ENCODE measurements at regions not wholly inside any gene's neighbourhood (a gene's known extent, or its start where the extent isn't known, plus 50 kb on each side); places are given as distances from the start of the nearest gene placed in this dataset.

DNA sequence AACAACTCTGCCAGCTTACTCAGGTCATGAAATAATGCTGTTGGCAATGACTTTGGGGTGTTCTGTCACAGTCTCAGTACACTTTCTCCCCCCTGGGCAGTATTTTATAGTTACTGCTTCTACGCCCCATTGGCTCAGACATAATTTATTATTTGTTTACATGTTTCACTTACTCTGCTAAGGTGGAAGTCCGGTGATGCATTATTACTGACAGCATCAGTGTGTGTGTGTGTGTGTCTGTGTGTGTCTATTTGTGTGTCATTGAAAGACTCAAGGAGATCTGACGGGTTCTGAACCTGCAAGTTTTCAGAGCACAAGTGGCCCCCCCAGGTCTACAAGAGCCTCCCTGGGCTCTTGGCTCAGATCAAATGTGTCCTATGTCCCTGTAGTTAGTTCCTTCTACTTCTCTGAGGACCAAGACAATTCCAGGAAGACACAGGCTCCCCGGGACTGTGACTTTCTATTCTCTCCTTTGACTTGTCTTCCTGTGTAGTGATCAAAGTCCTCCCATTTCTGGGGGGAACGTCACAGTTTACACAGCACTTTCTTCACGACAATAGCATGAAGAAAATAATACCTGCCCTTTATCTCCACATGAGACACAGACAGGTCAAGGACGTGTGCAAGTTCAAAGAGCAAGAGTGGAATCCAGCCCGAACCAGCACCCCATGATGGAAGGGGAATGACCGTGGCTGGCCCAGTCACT is 283.7 kb upstream of the GATB start:
- Histone ChIP-seq H3K9me3 (ENCODE audit: control insufficient read depth in 2 of 2, low read length in 2 of 2) (peaks cover 0 to 4% of the 10 kb centered on the region in 2 donors), H3K27me3 (ENCODE audit: control insufficient read depth in 2 of 2, insufficient read depth in 2 of 2, low read length in 2 of 2) (peaks cover 6 to 8% of the 10 kb centered on the region in 2 donors), H3K27ac (ENCODE audit: low read depth in 2 of 2, low read length in 2 of 2) (no peak overlapping the region), H3K36me3 (ENCODE audit: control insufficient read depth in 2 of 2, insufficient read depth in 2 of 2, low read length in 2 of 2) (no peaks in the 10 kb centered on the region), H3K4me1 (ENCODE audit: control insufficient read depth in 2 of 2, insufficient read depth in 2 of 2, low read length in 2 of 2) (peaks cover 0 to 7% of the 10 kb centered on the region in 2 donors), H3K4me3 (ENCODE audit: low read length in 2 of 2) (no peak overlapping the region), H3K9ac (ENCODE audit: low read depth in 1 of 2, low read length in 2 of 2) (no peak overlapping the region)

DNA sequence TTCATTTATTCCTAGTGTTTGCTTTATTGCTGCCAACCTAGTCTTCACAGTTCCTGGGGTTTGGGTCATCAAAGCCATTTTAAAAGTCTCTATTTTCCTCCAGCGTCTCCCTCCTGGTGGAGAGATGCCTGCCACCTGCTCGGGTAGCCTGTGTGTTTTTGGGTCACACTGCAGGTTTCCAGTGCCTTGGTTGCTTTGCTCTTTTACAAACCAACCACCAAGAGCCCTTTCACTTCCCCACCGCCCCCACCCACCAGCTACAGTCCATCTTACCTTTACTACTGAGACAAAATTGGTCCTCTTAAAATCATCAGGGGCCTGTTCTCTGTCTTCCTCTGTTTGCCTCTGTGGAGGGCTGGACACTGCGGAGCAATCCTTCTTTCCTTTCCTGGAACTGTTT is 280.5 kb upstream of the GATB start:
- no peak overlapping the region for H3K4me3 ChIP-seq (ENCODE audit: low read length in 2 of 2)
- no peak overlapping the region for H3K27ac ChIP-seq (ENCODE audit: low read depth in 2 of 2, low read length in 2 of 2)
- no peak overlapping the region for H3K9ac ChIP-seq (ENCODE audit: low read depth in 1 of 2, low read length in 2 of 2)
- peaks cover 0 to 7% of the 10 kb centered on the region in 2 donors for H3K4me1 ChIP-seq (ENCODE audit: control insufficient read depth in 2 of 2, insufficient read depth in 2 of 2, low read length in 2 of 2)
- H3K9me3 ChIP-seq (ENCODE audit: control insufficient read depth in 2 of 2, low read length in 2 of 2), result peaks cover 0 to 4% of the 10 kb centered on the region in 2 donors
- H3K27me3 ChIP-seq (ENCODE audit: control insufficient read depth in 2 of 2, insufficient read depth in 2 of 2, low read length in 2 of 2), result peaks cover 6 to 8% of the 10 kb centered on the region in 2 donors
- H3K36me3 ChIP-seq (ENCODE audit: control insufficient read depth in 2 of 2, insufficient read depth in 2 of 2, low read length in 2 of 2), result no peaks in the 10 kb centered on the region

DNA sequence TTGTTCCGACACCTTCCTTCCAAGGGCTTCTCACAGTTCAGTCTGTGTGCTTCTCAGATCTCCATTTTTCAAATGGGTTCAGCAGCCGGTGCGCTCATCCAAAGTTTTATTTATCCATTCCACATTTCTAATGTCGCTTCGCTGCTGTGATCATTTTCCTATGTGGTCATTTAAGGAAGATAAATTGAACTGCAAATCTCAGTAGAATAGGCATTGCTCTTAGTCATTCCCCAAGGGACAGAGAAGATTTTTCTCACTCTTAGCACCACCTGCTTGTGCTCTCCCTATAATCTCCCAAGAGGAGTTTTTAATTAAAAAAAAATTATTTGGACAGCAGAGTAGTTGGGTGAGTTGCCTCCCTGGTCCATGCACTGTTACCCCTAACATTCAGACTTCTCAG is 278.9 kb upstream of the GATB start:
- H3K4me3 ChIP-seq (ENCODE audit: low read length in 2 of 2), result no peak overlapping the region

DNA sequence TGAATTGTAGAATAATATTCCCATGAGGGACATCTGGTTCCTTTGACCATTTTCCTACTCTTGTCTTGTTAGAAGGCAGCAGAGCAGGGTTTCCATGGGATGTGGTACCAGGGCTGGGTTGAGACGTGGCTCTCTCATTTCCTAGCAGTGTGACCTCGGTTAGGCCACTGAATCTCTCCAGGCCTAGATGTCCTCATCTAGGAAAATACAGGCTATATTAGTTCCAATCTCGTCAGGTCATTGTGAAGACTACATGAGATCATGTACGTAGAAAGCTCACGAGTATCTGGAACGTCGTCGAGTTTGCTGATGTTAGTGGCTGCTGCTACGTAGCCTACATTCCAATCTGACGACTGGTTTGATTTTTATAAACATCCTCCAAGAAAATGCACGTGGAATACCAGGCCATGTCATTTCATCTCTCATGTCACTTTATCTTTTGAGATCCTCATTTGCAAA is 278.2 kb upstream of the GATB start:
- H3K4me1 ChIP-seq (ENCODE audit: control insufficient read depth in 2 of 2, insufficient read depth in 2 of 2, low read length in 2 of 2), result no peaks in the 10 kb centered on the region
- no peak overlapping the region for H3K27ac ChIP-seq (ENCODE audit: low read depth in 2 of 2, low read length in 2 of 2)
- no peaks in the 10 kb centered on the region for H3K27me3 ChIP-seq (ENCODE audit: control insufficient read depth in 2 of 2, insufficient read depth in 2 of 2, low read length in 2 of 2)
- no peak overlapping the region for H3K4me3 ChIP-seq (ENCODE audit: low read length in 2 of 2)
- H3K9ac ChIP-seq (ENCODE audit: low read depth in 1 of 2, low read length in 2 of 2), result no peak overlapping the region
- peaks cover 0 to 4% of the 10 kb centered on the region in 2 donors for H3K9me3 ChIP-seq (ENCODE audit: control insufficient read depth in 2 of 2, low read length in 2 of 2)
- H3K36me3 ChIP-seq (ENCODE audit: control insufficient read depth in 2 of 2, insufficient read depth in 2 of 2, low read length in 2 of 2), result no peaks in the 10 kb centered on the region

More for the DNA sequence above, 278.9 kb upstream of the GATB start:
- Histone ChIP-seq H3K27me3 (ENCODE audit: control insufficient read depth in 2 of 2, insufficient read depth in 2 of 2, low read length in 2 of 2) (peaks cover 0 to under 1% of the 10 kb centered on the region in 2 donors), H3K9me3 (ENCODE audit: control insufficient read depth in 2 of 2, low read length in 2 of 2) (peaks cover 0 to 4% of the 10 kb centered on the region in 2 donors), H3K9ac (ENCODE audit: low read depth in 1 of 2, low read length in 2 of 2) (no peak overlapping the region), H3K27ac (ENCODE audit: low read depth in 2 of 2, low read length in 2 of 2) (no peak overlapping the region), H3K36me3 (ENCODE audit: control insufficient read depth in 2 of 2, insufficient read depth in 2 of 2, low read length in 2 of 2) (no peaks in the 10 kb centered on the region), H3K4me1 (ENCODE audit: control insufficient read depth in 2 of 2, insufficient read depth in 2 of 2, low read length in 2 of 2) (no peaks in the 10 kb centered on the region)

DNA sequence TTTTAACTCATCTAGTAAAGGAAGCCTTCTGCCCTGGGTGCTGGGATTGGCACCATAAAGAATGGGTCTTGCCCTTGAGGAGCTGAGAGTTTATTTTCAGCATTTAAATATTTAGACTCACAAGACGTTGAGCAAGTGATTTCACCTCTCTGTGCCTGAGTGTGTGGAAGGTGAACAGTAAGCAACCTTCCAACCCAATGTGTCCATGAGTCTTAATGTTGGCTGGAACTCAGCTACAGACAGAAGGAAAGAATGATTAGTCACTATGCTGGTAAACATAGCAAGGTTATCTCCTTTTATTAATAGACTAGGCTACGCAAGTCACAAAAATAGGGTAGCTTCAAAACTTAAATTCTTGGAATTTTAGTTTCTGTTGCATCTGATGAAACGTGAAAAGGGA is 277.4 kb upstream of the GATB start:
- H3K9ac ChIP-seq (ENCODE audit: low read depth in 1 of 2, low read length in 2 of 2), result no peak overlapping the region
- H3K27me3 ChIP-seq (ENCODE audit: control insufficient read depth in 2 of 2, insufficient read depth in 2 of 2, low read length in 2 of 2), result no peaks in the 10 kb centered on the region
- H3K27ac ChIP-seq (ENCODE audit: low read depth in 2 of 2, low read length in 2 of 2), result no peak overlapping the region

DNA sequence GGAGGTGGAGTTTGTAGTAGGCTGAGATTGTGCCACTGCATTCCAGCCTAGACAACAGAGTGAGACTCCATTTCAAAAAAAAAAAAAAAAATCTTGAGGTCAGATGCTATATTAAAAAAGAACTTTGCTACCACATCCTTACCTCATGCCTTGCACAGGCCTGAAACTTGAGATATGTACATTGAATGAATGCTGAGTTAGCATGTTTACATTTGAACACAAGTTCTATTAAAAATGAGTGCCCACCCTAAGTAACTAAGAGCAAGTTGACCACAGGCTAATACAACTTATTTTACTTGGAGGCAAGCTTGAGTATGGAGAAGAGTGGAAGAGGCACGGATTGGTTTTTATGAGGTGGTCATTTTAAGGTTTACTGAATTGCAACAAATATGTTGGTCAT is 276.6 kb upstream of the GATB start:
- Histone ChIP-seq H3K36me3 (ENCODE audit: control insufficient read depth in 2 of 2, insufficient read depth in 2 of 2, low read length in 2 of 2) (no peaks in the 10 kb centered on the region), H3K9me3 (ENCODE audit: control insufficient read depth in 2 of 2, low read length in 2 of 2) (no peaks in the 10 kb centered on the region), H3K27ac (ENCODE audit: low read depth in 2 of 2, low read length in 2 of 2) (no peak overlapping the region)

More for the DNA sequence above, 277.4 kb upstream of the GATB start:
- no peak overlapping the region for H3K4me3 ChIP-seq (ENCODE audit: low read length in 2 of 2)
- no peaks in the 10 kb centered on the region for H3K36me3 ChIP-seq (ENCODE audit: control insufficient read depth in 2 of 2, insufficient read depth in 2 of 2, low read length in 2 of 2)
- no peaks in the 10 kb centered on the region for H3K4me1 ChIP-seq (ENCODE audit: control insufficient read depth in 2 of 2, insufficient read depth in 2 of 2, low read length in 2 of 2)
- peaks cover 0 to 4% of the 10 kb centered on the region in 2 donors for H3K9me3 ChIP-seq (ENCODE audit: control insufficient read depth in 2 of 2, low read length in 2 of 2)

DNA sequence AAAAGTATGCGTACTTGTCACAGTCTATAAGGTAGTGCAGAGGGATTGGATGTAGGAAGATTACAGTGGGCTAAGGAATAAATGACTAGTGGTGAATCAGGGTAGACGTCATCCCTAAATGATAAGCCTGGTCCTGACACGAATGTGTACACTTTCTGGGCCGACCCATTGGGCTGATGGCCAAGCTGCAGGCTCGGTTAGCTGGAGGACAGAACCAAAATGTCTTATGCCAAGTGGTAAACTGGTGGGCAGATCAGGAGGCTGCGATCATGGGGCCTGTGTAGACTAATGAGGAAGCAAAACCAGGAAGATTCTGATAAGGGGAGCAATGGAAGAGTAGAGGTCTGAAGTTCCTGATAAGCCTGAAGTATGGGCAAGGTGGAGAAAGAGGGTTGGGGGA is 272.8 kb upstream of the GATB start:
- H3K27me3 ChIP-seq (ENCODE audit: control insufficient read depth in 2 of 2, insufficient read depth in 2 of 2, low read length in 2 of 2), result no peaks in the 10 kb centered on the region
- H3K9me3 ChIP-seq (ENCODE audit: control insufficient read depth in 2 of 2, low read length in 2 of 2), result no peaks in the 10 kb centered on the region
- no peaks in the 10 kb centered on the region for H3K4me1 ChIP-seq (ENCODE audit: control insufficient read depth in 2 of 2, insufficient read depth in 2 of 2, low read length in 2 of 2)
- no peak overlapping the region for H3K4me3 ChIP-seq (ENCODE audit: low read length in 2 of 2)
- H3K27ac ChIP-seq (ENCODE audit: low read depth in 2 of 2, low read length in 2 of 2), result no peak overlapping the region
- H3K9ac ChIP-seq (ENCODE audit: low read depth in 1 of 2, low read length in 2 of 2), result no peak overlapping the region
- H3K36me3 ChIP-seq (ENCODE audit: control insufficient read depth in 2 of 2, insufficient read depth in 2 of 2, low read length in 2 of 2), result no peaks in the 10 kb centered on the region

More for the DNA sequence above, 276.6 kb upstream of the GATB start:
- no peaks in the 10 kb centered on the region for H3K4me1 ChIP-seq (ENCODE audit: control insufficient read depth in 2 of 2, insufficient read depth in 2 of 2, low read length in 2 of 2)
- no peak overlapping the region for H3K9ac ChIP-seq (ENCODE audit: low read depth in 1 of 2, low read length in 2 of 2)
- no peak overlapping the region for H3K4me3 ChIP-seq (ENCODE audit: low read length in 2 of 2)
- no peaks in the 10 kb centered on the region for H3K27me3 ChIP-seq (ENCODE audit: control insufficient read depth in 2 of 2, insufficient read depth in 2 of 2, low read length in 2 of 2)

DNA sequence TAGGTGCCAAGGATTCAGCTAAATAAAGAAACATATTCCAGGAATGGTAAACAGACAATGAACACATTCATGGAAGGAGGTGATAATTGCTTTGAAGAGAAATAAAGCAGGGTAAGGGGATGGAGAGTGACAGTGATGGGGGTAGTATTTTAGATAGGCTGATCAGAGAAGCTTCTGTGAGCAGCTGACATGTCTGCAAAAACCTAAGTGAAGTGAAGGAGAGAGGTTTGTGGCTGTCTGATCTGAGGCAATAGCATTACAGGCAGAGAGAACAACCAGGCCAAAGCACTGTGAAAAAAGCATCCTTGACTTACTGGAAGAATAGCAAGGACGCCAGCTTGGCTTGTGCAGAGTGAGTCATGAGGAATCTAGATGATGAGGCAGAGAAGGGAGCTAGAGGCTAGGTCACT is 271.9 kb upstream of the GATB start:
- Histone ChIP-seq H3K4me1 (ENCODE audit: control insufficient read depth in 2 of 2, insufficient read depth in 2 of 2, low read length in 2 of 2) (no peaks in the 10 kb centered on the region), H3K4me3 (ENCODE audit: low read length in 2 of 2) (no peak overlapping the region), H3K9ac (ENCODE audit: low read depth in 1 of 2, low read length in 2 of 2) (no peak overlapping the region), H3K36me3 (ENCODE audit: control insufficient read depth in 2 of 2, insufficient read depth in 2 of 2, low read length in 2 of 2) (no peaks in the 10 kb centered on the region), H3K9me3 (ENCODE audit: control insufficient read depth in 2 of 2, low read length in 2 of 2) (no peaks in the 10 kb centered on the region), H3K27me3 (ENCODE audit: control insufficient read depth in 2 of 2, insufficient read depth in 2 of 2, low read length in 2 of 2) (no peaks in the 10 kb centered on the region), H3K27ac (ENCODE audit: low read depth in 2 of 2, low read length in 2 of 2) (no peak overlapping the region)

DNA sequence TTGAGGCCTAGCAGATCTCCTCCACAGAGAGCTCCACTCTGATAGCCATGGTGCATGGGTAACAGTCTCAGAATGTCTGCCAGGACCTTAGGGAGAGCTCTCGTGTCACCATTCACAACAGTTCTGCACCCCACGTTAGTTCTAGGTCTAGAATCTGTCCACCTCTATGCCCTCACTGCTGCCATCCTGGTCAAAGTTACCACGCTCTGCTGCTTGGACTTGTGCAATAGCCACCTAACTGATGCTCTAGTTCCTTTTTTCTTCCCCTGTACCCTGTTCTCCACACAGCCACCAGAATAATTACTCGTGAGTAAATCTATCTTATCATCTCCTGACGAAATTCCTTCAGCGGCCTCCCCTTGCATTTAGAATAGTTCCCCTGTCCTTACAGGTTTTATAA is 268.8 kb upstream of the GATB start:
- Histone ChIP-seq H3K36me3 (ENCODE audit: control insufficient read depth in 2 of 2, insufficient read depth in 2 of 2, low read length in 2 of 2) (no peaks in the 10 kb centered on the region), H3K4me3 (ENCODE audit: low read length in 2 of 2) (no peak overlapping the region), H3K27ac (ENCODE audit: low read depth in 2 of 2, low read length in 2 of 2) (no peak overlapping the region), H3K27me3 (ENCODE audit: control insufficient read depth in 2 of 2, insufficient read depth in 2 of 2, low read length in 2 of 2) (no peaks in the 10 kb centered on the region), H3K4me1 (ENCODE audit: control insufficient read depth in 2 of 2, insufficient read depth in 2 of 2, low read length in 2 of 2) (no peaks in the 10 kb centered on the region), H3K9me3 (ENCODE audit: control insufficient read depth in 2 of 2, low read length in 2 of 2) (no peaks in the 10 kb centered on the region), H3K9ac (ENCODE audit: low read depth in 1 of 2, low read length in 2 of 2) (no peak overlapping the region)

DNA sequence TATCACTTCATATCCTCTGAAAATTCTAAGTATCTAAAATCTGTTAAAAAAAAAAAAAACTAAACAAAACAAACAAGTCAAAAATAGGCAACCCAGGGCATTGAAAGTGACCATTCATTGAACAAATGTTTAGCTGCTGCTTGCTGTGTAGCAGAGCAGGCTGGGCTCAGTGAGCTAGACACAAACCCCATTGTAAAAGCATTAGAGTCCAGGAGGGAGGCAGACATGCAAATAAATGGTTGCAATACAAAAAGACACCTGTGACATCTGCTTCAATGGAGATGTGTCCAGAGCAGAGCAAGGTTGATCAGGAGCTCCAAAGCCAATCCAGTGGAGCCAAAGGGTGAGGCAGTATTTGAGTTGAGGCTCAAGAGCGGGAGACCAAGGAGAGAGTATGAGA is 267.3 kb upstream of the GATB start:
- H3K9me3 ChIP-seq (ENCODE audit: control insufficient read depth in 2 of 2, low read length in 2 of 2), result no peaks in the 10 kb centered on the region
- H3K4me3 ChIP-seq (ENCODE audit: low read length in 2 of 2), result no peak overlapping the region

More for the DNA sequence above, 267.3 kb upstream of the GATB start:
- Histone ChIP-seq H3K27me3 (ENCODE audit: control insufficient read depth in 2 of 2, insufficient read depth in 2 of 2, low read length in 2 of 2) (no peaks in the 10 kb centered on the region), H3K27ac (ENCODE audit: low read depth in 2 of 2, low read length in 2 of 2) (no peak overlapping the region), H3K4me1 (ENCODE audit: control insufficient read depth in 2 of 2, insufficient read depth in 2 of 2, low read length in 2 of 2) (no peaks in the 10 kb centered on the region), H3K9ac (ENCODE audit: low read depth in 1 of 2, low read length in 2 of 2) (no peak overlapping the region), H3K36me3 (ENCODE audit: control insufficient read depth in 2 of 2, insufficient read depth in 2 of 2, low read length in 2 of 2) (no peaks in the 10 kb centered on the region)
